ENCODE measurements at regions not wholly inside any gene's neighbourhood (a gene's known extent, or its start where the extent isn't known, plus 50 kb on each side); places are given as distances from the start of the nearest gene placed in this dataset.

DNA sequence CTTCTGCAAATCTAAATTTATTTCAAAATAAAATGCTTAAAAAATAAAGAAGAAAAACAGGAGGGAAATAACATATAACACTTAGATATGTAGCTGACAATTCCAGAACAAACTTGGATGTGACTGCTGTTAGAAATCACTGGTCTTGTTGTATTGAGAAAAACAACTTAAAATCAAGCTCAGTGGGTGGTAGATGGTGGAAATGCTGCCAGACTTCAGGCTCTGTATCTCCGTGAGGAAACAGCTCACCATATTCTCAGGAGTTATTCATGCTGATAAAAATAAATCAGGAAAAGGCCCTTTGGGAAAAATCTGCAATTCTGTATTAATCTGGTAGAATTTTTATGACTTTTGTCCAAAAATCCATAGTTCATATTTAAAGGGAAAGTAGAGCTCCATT lies 477.6 kb downstream of the RAP2B start:
- TF ChIP-seq NR3C1 (CRISPR knock-in tag; conservative IDR thresholded peaks at IDR 0.05; ENCODE audit: low read depth) (no peak), NR2C2 (CRISPR knock-in tag; IDR thresholded peaks at IDR 0.05) (no peak), NFATC4 (CRISPR knock-in tag; IDR thresholded peaks at IDR 0.05) (no peak)
- TF ChIP-seq, protein P1, sequence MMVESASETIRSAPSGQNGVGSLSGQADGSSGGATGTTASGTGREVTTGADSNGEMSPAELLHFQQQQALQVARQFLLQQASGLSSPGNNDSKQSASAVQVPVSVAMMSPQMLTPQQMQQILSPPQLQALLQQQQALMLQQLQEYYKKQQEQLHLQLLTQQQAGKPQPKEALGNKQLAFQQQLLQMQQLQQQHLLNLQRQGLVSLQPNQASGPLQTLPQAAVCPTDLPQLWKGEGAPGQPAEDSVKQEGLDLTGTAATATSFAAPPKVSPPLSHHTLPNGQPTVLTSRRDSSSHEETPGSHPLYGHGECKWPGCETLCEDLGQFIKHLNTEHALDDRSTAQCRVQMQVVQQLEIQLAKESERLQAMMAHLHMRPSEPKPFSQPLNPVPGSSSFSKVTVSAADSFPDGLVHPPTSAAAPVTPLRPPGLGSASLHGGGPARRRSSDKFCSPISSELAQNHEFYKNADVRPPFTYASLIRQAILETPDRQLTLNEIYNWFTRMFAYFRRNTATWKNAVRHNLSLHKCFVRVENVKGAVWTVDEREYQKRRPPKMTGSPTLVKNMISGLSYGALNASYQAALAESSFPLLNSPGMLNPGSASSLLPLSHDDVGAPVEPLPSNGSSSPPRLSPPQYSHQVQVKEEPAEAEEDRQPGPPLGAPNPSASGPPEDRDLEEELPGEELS (CRISPR knock-in tag; IDR thresholded peaks at IDR 0.05): no peak
- TF ChIP-seq, protein P2, sequence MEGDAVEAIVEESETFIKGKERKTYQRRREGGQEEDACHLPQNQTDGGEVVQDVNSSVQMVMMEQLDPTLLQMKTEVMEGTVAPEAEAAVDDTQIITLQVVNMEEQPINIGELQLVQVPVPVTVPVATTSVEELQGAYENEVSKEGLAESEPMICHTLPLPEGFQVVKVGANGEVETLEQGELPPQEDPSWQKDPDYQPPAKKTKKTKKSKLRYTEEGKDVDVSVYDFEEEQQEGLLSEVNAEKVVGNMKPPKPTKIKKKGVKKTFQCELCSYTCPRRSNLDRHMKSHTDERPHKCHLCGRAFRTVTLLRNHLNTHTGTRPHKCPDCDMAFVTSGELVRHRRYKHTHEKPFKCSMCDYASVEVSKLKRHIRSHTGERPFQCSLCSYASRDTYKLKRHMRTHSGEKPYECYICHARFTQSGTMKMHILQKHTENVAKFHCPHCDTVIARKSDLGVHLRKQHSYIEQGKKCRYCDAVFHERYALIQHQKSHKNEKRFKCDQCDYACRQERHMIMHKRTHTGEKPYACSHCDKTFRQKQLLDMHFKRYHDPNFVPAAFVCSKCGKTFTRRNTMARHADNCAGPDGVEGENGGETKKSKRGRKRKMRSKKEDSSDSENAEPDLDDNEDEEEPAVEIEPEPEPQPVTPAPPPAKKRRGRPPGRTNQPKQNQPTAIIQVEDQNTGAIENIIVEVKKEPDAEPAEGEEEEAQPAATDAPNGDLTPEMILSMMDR (IDR thresholded peaks at IDR 0.05): no peak
- TF ChIP-seq, protein P3, sequence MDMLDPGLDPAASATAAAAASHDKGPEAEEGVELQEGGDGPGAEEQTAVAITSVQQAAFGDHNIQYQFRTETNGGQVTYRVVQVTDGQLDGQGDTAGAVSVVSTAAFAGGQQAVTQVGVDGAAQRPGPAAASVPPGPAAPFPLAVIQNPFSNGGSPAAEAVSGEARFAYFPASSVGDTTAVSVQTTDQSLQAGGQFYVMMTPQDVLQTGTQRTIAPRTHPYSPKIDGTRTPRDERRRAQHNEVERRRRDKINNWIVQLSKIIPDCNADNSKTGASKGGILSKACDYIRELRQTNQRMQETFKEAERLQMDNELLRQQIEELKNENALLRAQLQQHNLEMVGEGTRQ (CRISPR knock-in tag; IDR thresholded peaks at IDR 0.05): no peak
- TF ChIP-seq, protein P4, sequence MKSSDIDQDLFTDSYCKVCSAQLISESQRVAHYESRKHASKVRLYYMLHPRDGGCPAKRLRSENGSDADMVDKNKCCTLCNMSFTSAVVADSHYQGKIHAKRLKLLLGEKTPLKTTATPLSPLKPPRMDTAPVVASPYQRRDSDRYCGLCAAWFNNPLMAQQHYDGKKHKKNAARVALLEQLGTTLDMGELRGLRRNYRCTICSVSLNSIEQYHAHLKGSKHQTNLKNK (CRISPR knock-in tag; IDR thresholded peaks at IDR 0.05): no peak

Measured in WTC11 (cell line).